Brain microvascular endothelial cell (primary cell): ENCODE measurements at regions not wholly inside any gene's neighbourhood (a gene's known extent, or its start where the extent isn't known, plus 50 kb on each side); places are given as distances from the start of the nearest gene placed in this dataset.

Experiments used
- DNase-seq: peaks from one replicate; pipeline ENCODE4 v3.0.0-alpha.2; 2020
- H3K27ac ChIP-seq: fragments of 250-450 bp; sonication (Bioruptor Pico); 2 replicates; pipeline ENCODE4 v1.5.1; 2020; ENCODE audit warnings: mild to moderate bottlenecking, moderate library complexity
- H3K27me3 ChIP-seq: fragments of 250-450 bp; sonication (Bioruptor Pico); replicated peaks from 2 replicates; pipeline ENCODE4 v1.5.1; 2020; ENCODE audit warnings: mild to moderate bottlenecking
- H3K36me3 ChIP-seq: fragments of 250-450 bp; sonication (Bioruptor Pico); replicated peaks from 2 replicates; pipeline ENCODE4 v1.5.1; 2020; ENCODE audit warnings: mild to moderate bottlenecking
- H3K4me3 ChIP-seq: 2 replicates; pipeline ENCODE4 v1.5.1; 2011; ENCODE audit warnings: low read depth, mild to moderate bottlenecking, control low read depth, low read length, moderate library complexity
- CTCF ChIP-seq: IDR thresholded peaks from 2 replicates; pipeline ENCODE4 v1.5.1; 2011; ENCODE audit warnings: low read depth, mild to moderate bottlenecking, moderate library complexity, low read length, control low read depth, inconsistent platforms; ENCODE audit errors: missing control alignments
- in situ Hi-C: cut with HindIII; loops from 2 replicates; pipeline ENCODE4 v1.10.0; 2017; ENCODE audit warnings: low sequenced_read_pairs, low pct_ligation_motif_present

- Histone ChIP-seq H3K27ac (no peak overlapping the region), H3K27me3 (no peaks in the 10 kb centered on the region), H3K4me3 (no peak overlapping the region), H3K36me3 (no peaks in the 10 kb centered on the region)
- DNase-seq, result no peak
- TF ChIP-seq CTCF, result no peak
- in situ Hi-C loops, result no loop called here
Measured at GRCh38 chr6:140905724-140906123, 1227.0 kb upstream of the GJE1 start.

GRCh38 chr6:140905050-140905449 is 1227.7 kb upstream of the GJE1 start:
- TF ChIP-seq CTCF, result no peak
- in situ Hi-C loops, result no loop called here
- Histone ChIP-seq H3K4me3 (no peak overlapping the region), H3K36me3 (no peaks in the 10 kb centered on the region), H3K27ac (no peak overlapping the region), H3K27me3 (no peaks in the 10 kb centered on the region)
- no peak for DNase-seq

- no peaks in the 10 kb centered on the region for H3K27me3 ChIP-seq
- H3K27ac ChIP-seq, result no peak overlapping the region
- DNase-seq, result no peak
- no peaks in the 10 kb centered on the region for H3K36me3 ChIP-seq
- no peak overlapping the region for H3K4me3 ChIP-seq
- in situ Hi-C loops, result no loop called here
- no peak for TF ChIP-seq CTCF
Measured at GRCh38 chr6:140897804-140898573, 1234.7 kb upstream of the GJE1 start.

GRCh38 chr6:140897349-140897748 is 1235.4 kb upstream of the GJE1 start:
- DNase-seq, result no peak
- Histone ChIP-seq H3K27me3 (no peaks in the 10 kb centered on the region), H3K36me3 (no peaks in the 10 kb centered on the region), H3K4me3 (no peak overlapping the region), H3K27ac (no peak overlapping the region)
- no peak for TF ChIP-seq CTCF
- in situ Hi-C loops, result no loop called here

GRCh38 chr6:140893432-140893831 is 1239.3 kb upstream of the GJE1 start:
- TF ChIP-seq CTCF, result no peak
- H3K27ac ChIP-seq, result no peak overlapping the region
- no peak overlapping the region for H3K4me3 ChIP-seq
- DNase-seq, result no peak
- in situ Hi-C loops, result no loop called here
- no peaks in the 10 kb centered on the region for H3K36me3 ChIP-seq
- H3K27me3 ChIP-seq, result no peaks in the 10 kb centered on the region

- Histone ChIP-seq H3K27ac (no peak overlapping the region), H3K27me3 (no peaks in the 10 kb centered on the region), H3K36me3 (no peaks in the 10 kb centered on the region), H3K4me3 (no peak overlapping the region)
- in situ Hi-C loops, result no loop called here
- TF ChIP-seq CTCF, result no peak
- DNase-seq, result no peak
Measured at GRCh38 chr6:140879946-140880345, 1252.8 kb upstream of the GJE1 start.
